ENCODE measurements at regions not wholly inside any gene's neighbourhood (a gene's known extent, or its start where the extent isn't known, plus 50 kb on each side); places are given as distances from the start of the nearest gene placed in this dataset.

DNA sequence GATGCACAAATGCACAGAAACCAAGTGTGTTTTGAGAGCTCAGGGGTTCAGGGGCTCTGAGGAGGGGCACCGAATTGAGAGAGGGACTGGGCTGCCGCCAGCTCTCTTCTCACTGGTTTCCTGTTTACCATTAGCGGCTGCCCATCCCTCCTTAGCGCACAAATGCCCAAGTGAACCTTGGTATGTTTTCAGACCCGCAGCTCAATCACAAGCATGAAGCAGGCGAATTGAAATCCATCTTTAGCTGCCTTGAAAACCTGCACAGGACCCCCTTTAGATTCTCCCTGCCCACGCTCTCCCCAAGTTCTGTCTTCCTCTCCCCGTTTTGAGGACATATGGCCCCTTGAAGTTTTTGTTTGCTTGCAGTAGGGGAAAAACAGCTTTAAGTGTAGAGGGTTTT is 61.1 kb upstream of the ACOT11 start:
- TF ChIP-seq, protein P1, sequence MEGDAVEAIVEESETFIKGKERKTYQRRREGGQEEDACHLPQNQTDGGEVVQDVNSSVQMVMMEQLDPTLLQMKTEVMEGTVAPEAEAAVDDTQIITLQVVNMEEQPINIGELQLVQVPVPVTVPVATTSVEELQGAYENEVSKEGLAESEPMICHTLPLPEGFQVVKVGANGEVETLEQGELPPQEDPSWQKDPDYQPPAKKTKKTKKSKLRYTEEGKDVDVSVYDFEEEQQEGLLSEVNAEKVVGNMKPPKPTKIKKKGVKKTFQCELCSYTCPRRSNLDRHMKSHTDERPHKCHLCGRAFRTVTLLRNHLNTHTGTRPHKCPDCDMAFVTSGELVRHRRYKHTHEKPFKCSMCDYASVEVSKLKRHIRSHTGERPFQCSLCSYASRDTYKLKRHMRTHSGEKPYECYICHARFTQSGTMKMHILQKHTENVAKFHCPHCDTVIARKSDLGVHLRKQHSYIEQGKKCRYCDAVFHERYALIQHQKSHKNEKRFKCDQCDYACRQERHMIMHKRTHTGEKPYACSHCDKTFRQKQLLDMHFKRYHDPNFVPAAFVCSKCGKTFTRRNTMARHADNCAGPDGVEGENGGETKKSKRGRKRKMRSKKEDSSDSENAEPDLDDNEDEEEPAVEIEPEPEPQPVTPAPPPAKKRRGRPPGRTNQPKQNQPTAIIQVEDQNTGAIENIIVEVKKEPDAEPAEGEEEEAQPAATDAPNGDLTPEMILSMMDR (IDR thresholded peaks at IDR 0.05) = no peak
- no peak for TF ChIP-seq POLR2A (IDR thresholded peaks at IDR 0.05)
